H9 (cell line): ENCODE measurements at regions not wholly inside any gene's neighbourhood (a gene's known extent, or its start where the extent isn't known, plus 50 kb on each side); places are given as distances from the start of the nearest gene placed in this dataset.

Experiments
- DNase-seq: peaks from one replicate; pipeline ENCODE4 v3.0.0-alpha.2; 2017
- H2AFZ ChIP-seq: one replicate; pipeline ENCODE4 v1.6.1; 2013; ENCODE audit warnings: mild to moderate bottlenecking, low read length, control low read depth, moderate library complexity
- H2AK5ac ChIP-seq: 2 replicates; pipeline ENCODE4 v1.6.1; 2013; ENCODE audit warnings: low read length, control low read depth, mixed read lengths; ENCODE audit not compliant: insufficient read length
- H2BK120ac ChIP-seq: one replicate; pipeline ENCODE4 v1.6.1; 2013; ENCODE audit warnings: low read depth, mild to moderate bottlenecking, low read length, control low read depth, inconsistent platforms; ENCODE audit not compliant: poor library complexity, severe bottlenecking
- H2BK12ac ChIP-seq: 2 replicates; pipeline ENCODE4 v1.6.1; 2013; ENCODE audit warnings: low read length, control low read depth, mixed read lengths, low read depth; ENCODE audit not compliant: insufficient read length
- H2BK15ac ChIP-seq: 2 replicates; pipeline ENCODE4 v1.6.1; 2013; ENCODE audit warnings: low read depth, low read length, control low read depth
- H2BK20ac ChIP-seq: one replicate; pipeline ENCODE4 v1.6.1; 2013; ENCODE audit warnings: low read depth, mild to moderate bottlenecking, low read length, control low read depth, inconsistent platforms; ENCODE audit not compliant: poor library complexity, severe bottlenecking
- H2BK5ac ChIP-seq: 2 replicates; pipeline ENCODE4 v1.6.1; 2013; ENCODE audit warnings: low read length, control low read depth, mixed read lengths; ENCODE audit not compliant: insufficient read length
- H3K14ac ChIP-seq: 2 replicates; pipeline ENCODE4 v1.6.1; 2013; ENCODE audit warnings: low read length, control low read depth; ENCODE audit not compliant: insufficient read depth
- H3K18ac ChIP-seq: 2 replicates; pipeline ENCODE4 v1.6.1; 2013; ENCODE audit warnings: low read depth, mild to moderate bottlenecking, mixed read lengths, low read length, control low read depth; ENCODE audit not compliant: insufficient read length
- H3K23ac ChIP-seq: 2 replicates; pipeline ENCODE4 v1.6.1; 2013; ENCODE audit warnings: low read length, control low read depth, mixed read lengths, low read depth; ENCODE audit not compliant: insufficient read length
- H3K23me2 ChIP-seq: 2 replicates; pipeline ENCODE4 v1.6.1; 2013; ENCODE audit warnings: low read depth, mild to moderate bottlenecking, mixed read lengths, low read length, control low read depth; ENCODE audit not compliant: insufficient read length, poor library complexity, severe bottlenecking
- H3K27ac ChIP-seq: 2 replicates; pipeline ENCODE4 v1.5.1; 2013; ENCODE audit warnings: low read length, control low read depth, mixed read lengths, low read depth; ENCODE audit not compliant: insufficient read length
- H3K27me3 ChIP-seq: 2 replicates; pipeline ENCODE4 v1.6.1; 2013; ENCODE audit warnings: low read length, control low read depth, inconsistent platforms; ENCODE audit not compliant: insufficient read depth
- H3K4ac ChIP-seq: 2 replicates; pipeline ENCODE4 v1.6.1; 2013; ENCODE audit warnings: low read depth, mild to moderate bottlenecking, control low read depth, inconsistent platforms, low read length, moderate library complexity
- H3K4me1 ChIP-seq: 2 replicates; pipeline ENCODE4 v1.6.1; 2013; ENCODE audit warnings: low read length, control low read depth, inconsistent platforms; ENCODE audit not compliant: insufficient read depth
- H3K4me2 ChIP-seq: 2 replicates; pipeline ENCODE4 v1.6.1; 2013; ENCODE audit warnings: low read length, control low read depth, mixed read lengths; ENCODE audit not compliant: insufficient read length, insufficient read depth
- H3K56ac ChIP-seq: 2 replicates; pipeline ENCODE4 v1.6.1; 2013; ENCODE audit warnings: low read depth, mild to moderate bottlenecking, mixed read lengths, low read length, control low read depth; ENCODE audit not compliant: insufficient read length
- H3K79me1 ChIP-seq: 2 replicates; pipeline ENCODE4 v1.6.1; 2013; ENCODE audit warnings: low read depth, mild to moderate bottlenecking, moderate library complexity, low read length, control low read depth, inconsistent platforms; ENCODE audit not compliant: insufficient read depth, poor library complexity, severe bottlenecking
- H3K79me2 ChIP-seq: 2 replicates; pipeline ENCODE4 v1.6.1; 2013; ENCODE audit warnings: low read length, control low read depth, inconsistent platforms; ENCODE audit not compliant: insufficient read depth
- H3K9ac ChIP-seq: 2 replicates; pipeline ENCODE4 v1.6.1; 2013; ENCODE audit warnings: low read length, control low read depth, mixed read lengths; ENCODE audit not compliant: insufficient read length; ENCODE audit errors: extremely low read depth
- H3K9me3 ChIP-seq: one replicate; pipeline ENCODE4 v1.6.1; 2013; ENCODE audit warnings: low read depth, low read length, inconsistent platforms; ENCODE audit not compliant: control insufficient read depth
- H3T11ph ChIP-seq: one replicate; pipeline ENCODE4 v1.6.1; 2013; ENCODE audit warnings: mild to moderate bottlenecking, low read length, control low read depth, inconsistent platforms
- H4K20me1 ChIP-seq: one replicate; pipeline ENCODE4 v1.6.1; 2013; ENCODE audit not compliant: control insufficient read depth, insufficient read length, insufficient read depth
- H4K5ac ChIP-seq: 2 replicates; pipeline ENCODE4 v1.6.1; 2013; ENCODE audit warnings: low read depth, mild to moderate bottlenecking, mixed read lengths, low read length, control low read depth; ENCODE audit not compliant: insufficient read length
- H4K8ac ChIP-seq: replicated peaks from 2 replicates; pipeline ENCODE4 v1.6.1; 2013; ENCODE audit warnings: low read length, control low read depth, mixed read lengths, low read depth; ENCODE audit not compliant: insufficient read length
- H4K91ac ChIP-seq: 2 replicates; pipeline ENCODE4 v1.6.1; 2013; ENCODE audit warnings: low read depth, mild to moderate bottlenecking, moderate library complexity, mixed read lengths, low read length, control low read depth; ENCODE audit not compliant: insufficient read length
- H3K27ac Mint-ChIP-seq, 3 experiments: 2 replicates in 2 of 3; 3 replicates in 1 of 3; pipeline ENCODE4 v1.8.0; 2020 to 2021; ENCODE audit warnings: mixed read lengths in 3 of 3, mild to moderate bottlenecking in 1 of 3, moderate library complexity in 1 of 3
- H3K27me3 Mint-ChIP-seq: 2 replicates; pipeline ENCODE4 v1.8.0; 2021; ENCODE audit warnings: low read depth, mild to moderate bottlenecking, moderate library complexity, mixed read lengths
- H3K36me3 Mint-ChIP-seq, 3 experiments: 2 replicates in 2 of 3; 3 replicates in 1 of 3; pipeline ENCODE4 v1.8.0; 2020 to 2021; ENCODE audit warnings: low read depth in 3 of 3, mixed read lengths in 3 of 3; ENCODE audit not compliant: insufficient read depth in 1 of 3
- H3K4me1 Mint-ChIP-seq, 2 experiments: 2 replicates each; pipeline ENCODE4 v1.8.0; 2020; ENCODE audit warnings: mixed read lengths in 2 of 2
- H3K4me3 Mint-ChIP-seq, 2 experiments: 2 replicates in 1 of 2; 3 replicates in 1 of 2; pipeline ENCODE4 v1.8.0; 2020 to 2021; ENCODE audit warnings: mild to moderate bottlenecking in 2 of 2, mixed read lengths in 2 of 2, moderate library complexity in 1 of 2
- H3K9me3 Mint-ChIP-seq, 2 experiments: 2 replicates in 1 of 2; 3 replicates in 1 of 2; pipeline ENCODE4 v1.8.0; 2020; ENCODE audit warnings: mild to moderate bottlenecking in 2 of 2, mixed read lengths in 2 of 2, moderate library complexity in 1 of 2
- WGBS: extraction: QIAGEN DNeasy Blood & Tissue Kit; methylation state at CpG from one replicate; pipeline ENCODE4 v1.1.7; 2013; ENCODE audit warnings: missing lambda C conversion rate, low lambda C conversion rate, mixed read lengths; ENCODE audit not compliant: insufficient read length; ENCODE audit errors: extremely low coverage; 5-methylcytosine and 5-hydroxymethylcytosine counted together
- TF ChIP-seq, protein P1 (sequence below): fragments of 200-600 bp; sonication (generic); conservative IDR thresholded peaks from 3 replicates; pipeline ENCODE4 v1.8.0; 2021; ENCODE audit warnings: antibody characterized with exemption, mild to moderate bottlenecking

DNA sequence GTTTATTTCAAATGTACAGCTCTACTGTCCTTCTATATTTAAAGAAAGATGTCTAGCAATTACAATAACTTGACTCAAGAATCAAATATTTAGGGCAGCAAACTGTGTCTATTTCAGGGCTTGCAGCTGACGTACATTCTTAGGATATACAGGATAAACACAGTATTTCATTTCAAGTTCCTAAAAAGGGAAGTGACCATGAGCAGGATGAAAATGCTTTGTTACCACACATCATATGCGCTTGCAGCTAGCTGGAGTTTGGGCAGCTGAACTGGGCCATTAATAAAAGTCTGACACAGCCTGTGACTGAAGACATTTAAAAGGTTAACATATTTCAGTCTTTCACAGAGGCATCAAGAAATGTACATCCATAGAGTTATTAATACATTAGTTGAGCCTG is 264.6 kb upstream of the TRIB2 start:
- no peak overlapping the region for H2BK12ac ChIP-seq
- no peak overlapping the region for H3K18ac ChIP-seq
- no peak overlapping the region for H3K4ac ChIP-seq
- TF ChIP-seq, protein P1, sequence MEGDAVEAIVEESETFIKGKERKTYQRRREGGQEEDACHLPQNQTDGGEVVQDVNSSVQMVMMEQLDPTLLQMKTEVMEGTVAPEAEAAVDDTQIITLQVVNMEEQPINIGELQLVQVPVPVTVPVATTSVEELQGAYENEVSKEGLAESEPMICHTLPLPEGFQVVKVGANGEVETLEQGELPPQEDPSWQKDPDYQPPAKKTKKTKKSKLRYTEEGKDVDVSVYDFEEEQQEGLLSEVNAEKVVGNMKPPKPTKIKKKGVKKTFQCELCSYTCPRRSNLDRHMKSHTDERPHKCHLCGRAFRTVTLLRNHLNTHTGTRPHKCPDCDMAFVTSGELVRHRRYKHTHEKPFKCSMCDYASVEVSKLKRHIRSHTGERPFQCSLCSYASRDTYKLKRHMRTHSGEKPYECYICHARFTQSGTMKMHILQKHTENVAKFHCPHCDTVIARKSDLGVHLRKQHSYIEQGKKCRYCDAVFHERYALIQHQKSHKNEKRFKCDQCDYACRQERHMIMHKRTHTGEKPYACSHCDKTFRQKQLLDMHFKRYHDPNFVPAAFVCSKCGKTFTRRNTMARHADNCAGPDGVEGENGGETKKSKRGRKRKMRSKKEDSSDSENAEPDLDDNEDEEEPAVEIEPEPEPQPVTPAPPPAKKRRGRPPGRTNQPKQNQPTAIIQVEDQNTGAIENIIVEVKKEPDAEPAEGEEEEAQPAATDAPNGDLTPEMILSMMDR = no peak
- H4K91ac ChIP-seq = no peak overlapping the region
- H3K4me1 Mint-ChIP-seq = peaks cover 16% of the 10 kb centered on the region in 2 experiments
- H4K5ac ChIP-seq = no peak overlapping the region
- H2BK15ac ChIP-seq = no peak overlapping the region
- no peak overlapping the region for H3T11ph ChIP-seq
- no peak overlapping the region for H2BK120ac ChIP-seq
- H3K27me3 Mint-ChIP-seq = no peaks in the 10 kb centered on the region
- no peaks in the 10 kb centered on the region for H3K36me3 Mint-ChIP-seq
- H2BK20ac ChIP-seq = no peak overlapping the region
- DNase-seq = no peak
- H3K14ac ChIP-seq = no peak overlapping the region
- no peaks in the 10 kb centered on the region for H3K79me2 ChIP-seq
- no peaks in the 10 kb centered on the region for H3K23me2 ChIP-seq
- H2AK5ac ChIP-seq = no peak overlapping the region
- H4K20me1 ChIP-seq = no peaks in the 10 kb centered on the region
- H3K56ac ChIP-seq = no peak overlapping the region
- H3K4me3 Mint-ChIP-seq = no peak overlapping the region
- H4K8ac ChIP-seq = no peak overlapping the region
- H2BK5ac ChIP-seq = no peak overlapping the region
- H3K9ac ChIP-seq = no peak overlapping the region
- no peaks in the 10 kb centered on the region for H3K4me1 ChIP-seq
- H3K27ac ChIP-seq = no peak overlapping the region
- no peaks in the 10 kb centered on the region for H3K27me3 ChIP-seq
- no peak overlapping the region for H3K27ac Mint-ChIP-seq
- H3K79me1 ChIP-seq = no peaks in the 10 kb centered on the region
- no peak overlapping the region for H3K4me2 ChIP-seq
- H3K9me3 Mint-ChIP-seq = no peaks in the 10 kb centered on the region
- no peak overlapping the region for H3K23ac ChIP-seq
- no peaks in the 10 kb centered on the region for H3K9me3 ChIP-seq
- H2AFZ ChIP-seq = no peak overlapping the region
- WGBS = no CpG with 5 or more reads among the region's 2 CpGs
